ENCODE measurements at regions not wholly inside any gene's neighbourhood (a gene's known extent, or its start where the extent isn't known, plus 50 kb on each side); places are given as distances from the start of the nearest gene placed in this dataset.

- H3K9me3 ChIP-seq, result no peaks in the 10 kb centered on the region
- H3K4me1 ChIP-seq, result no peaks in the 10 kb centered on the region
- no peaks in the 10 kb centered on the region for H3K27me3 ChIP-seq
- ATAC-seq (peak; percentile 49 to 55 (median 54)), DNase-seq (no peak)
- H3K4me3 ChIP-seq, result no peak overlapping the region
- 42% methylated on average over 3 of the region's 3 CpGs for WGBS (ENCODE audit: insufficient coverage, low coverage, low lambda C conversion rate, missing lambda C conversion rate)
- intact Hi-C loops (cut with DNase I), result no loop called here
- no peak overlapping the region for H3K27ac ChIP-seq
- no peak for TF ChIP-seq POLR2A (IDR thresholded peaks at IDR 0.05)
- TF ChIP-seq, protein P1, sequence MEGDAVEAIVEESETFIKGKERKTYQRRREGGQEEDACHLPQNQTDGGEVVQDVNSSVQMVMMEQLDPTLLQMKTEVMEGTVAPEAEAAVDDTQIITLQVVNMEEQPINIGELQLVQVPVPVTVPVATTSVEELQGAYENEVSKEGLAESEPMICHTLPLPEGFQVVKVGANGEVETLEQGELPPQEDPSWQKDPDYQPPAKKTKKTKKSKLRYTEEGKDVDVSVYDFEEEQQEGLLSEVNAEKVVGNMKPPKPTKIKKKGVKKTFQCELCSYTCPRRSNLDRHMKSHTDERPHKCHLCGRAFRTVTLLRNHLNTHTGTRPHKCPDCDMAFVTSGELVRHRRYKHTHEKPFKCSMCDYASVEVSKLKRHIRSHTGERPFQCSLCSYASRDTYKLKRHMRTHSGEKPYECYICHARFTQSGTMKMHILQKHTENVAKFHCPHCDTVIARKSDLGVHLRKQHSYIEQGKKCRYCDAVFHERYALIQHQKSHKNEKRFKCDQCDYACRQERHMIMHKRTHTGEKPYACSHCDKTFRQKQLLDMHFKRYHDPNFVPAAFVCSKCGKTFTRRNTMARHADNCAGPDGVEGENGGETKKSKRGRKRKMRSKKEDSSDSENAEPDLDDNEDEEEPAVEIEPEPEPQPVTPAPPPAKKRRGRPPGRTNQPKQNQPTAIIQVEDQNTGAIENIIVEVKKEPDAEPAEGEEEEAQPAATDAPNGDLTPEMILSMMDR (IDR thresholded peaks at IDR 0.05), result peak; percentile 40 to 54 (median 46)
- no peaks in the 10 kb centered on the region for H3K36me3 ChIP-seq
Measured at GRCh38 chr18:29874519-29875098, 1167.9 kb downstream of the DSC3 start.

- intact Hi-C loops (cut with DNase I), result no loop called here
- WGBS (ENCODE audit: insufficient coverage, low coverage, low lambda C conversion rate, missing lambda C conversion rate), result 58% methylated on average over 7 of the region's 8 CpGs
- ATAC-seq, result no peak
Measured at GRCh38 chr18:29873211-29873610, 1169.3 kb downstream of the DSC3 start.

GRCh38 chr18:29871246-29871645, 1171.3 kb downstream of the DSC3 start:
- no peaks in the 10 kb centered on the region for H3K4me1 ChIP-seq
- no peak overlapping the region for H3K27ac ChIP-seq
- intact Hi-C loops (cut with DNase I), result no loop called here
- no peak overlapping the region for H3K4me3 ChIP-seq
- WGBS (ENCODE audit: insufficient coverage, low coverage, low lambda C conversion rate, missing lambda C conversion rate), result 63% methylated on average over 2 of the region's 2 CpGs
- no peak for TF ChIP-seq POLR2A (IDR thresholded peaks at IDR 0.05)
- TF ChIP-seq, protein P1 (IDR thresholded peaks at IDR 0.05), result no peak
- H3K27me3 ChIP-seq, result no peaks in the 10 kb centered on the region
- no peaks in the 10 kb centered on the region for H3K36me3 ChIP-seq
- H3K9me3 ChIP-seq, result no peaks in the 10 kb centered on the region
- no peak for ATAC-seq
- DNase-seq, result no peak

More at GRCh38 chr18:29873211-29873610, 1169.3 kb downstream of the DSC3 start:
- H3K27ac ChIP-seq, result no peak overlapping the region
- TF ChIP-seq, protein P1 (IDR thresholded peaks at IDR 0.05), result no peak
- no peak for TF ChIP-seq POLR2A (IDR thresholded peaks at IDR 0.05)
- H3K27me3 ChIP-seq, result no peaks in the 10 kb centered on the region
- DNase-seq, result no peak
- no peaks in the 10 kb centered on the region for H3K36me3 ChIP-seq
- H3K9me3 ChIP-seq, result no peaks in the 10 kb centered on the region
- no peak overlapping the region for H3K4me3 ChIP-seq
- no peaks in the 10 kb centered on the region for H3K4me1 ChIP-seq

- no peak for DNase-seq
- 39% methylated on average over 1 of the region's 1 CpG for WGBS (ENCODE audit: insufficient coverage, low coverage, low lambda C conversion rate, missing lambda C conversion rate)
- Histone ChIP-seq H3K27me3 (no peaks in the 10 kb centered on the region), H3K9me3 (no peaks in the 10 kb centered on the region), H3K36me3 (no peaks in the 10 kb centered on the region), H3K4me1 (no peaks in the 10 kb centered on the region), H3K27ac (no peak overlapping the region), H3K4me3 (no peak overlapping the region)
- TF ChIP-seq, protein P1 (IDR thresholded peaks at IDR 0.05), result no peak
- TF ChIP-seq POLR2A (IDR thresholded peaks at IDR 0.05), result no peak
- intact Hi-C loops (cut with DNase I), result no loop called here
- no peak for ATAC-seq
Measured at GRCh38 chr18:29862824-29863223, 1179.7 kb downstream of the DSC3 start.

GRCh38 chr18:29855637-29856036, 1186.9 kb downstream of the DSC3 start:
- no peaks in the 10 kb centered on the region for H3K9me3 ChIP-seq
- DNase-seq (no peak), ATAC-seq (no peak)
- H3K4me3 ChIP-seq, result no peak overlapping the region
- TF ChIP-seq, protein P1 (IDR thresholded peaks at IDR 0.05), result no peak
- no peak for TF ChIP-seq POLR2A (IDR thresholded peaks at IDR 0.05)
- no peaks in the 10 kb centered on the region for H3K36me3 ChIP-seq
- H3K27me3 ChIP-seq, result no peaks in the 10 kb centered on the region
- intact Hi-C loops (cut with DNase I), result no loop called here
- no peak overlapping the region for H3K27ac ChIP-seq
- WGBS (ENCODE audit: insufficient coverage, low coverage, low lambda C conversion rate, missing lambda C conversion rate), result 40% methylated on average over 1 of the region's 1 CpG
- no peaks in the 10 kb centered on the region for H3K4me1 ChIP-seq
